Breast epithelium (tissue), 4 donors: ENCODE measurements at regions not wholly inside any gene's neighbourhood (a gene's known extent, or its start where the extent isn't known, plus 50 kb on each side); places are given as distances from the start of the nearest gene placed in this dataset.

Source experiments
- DNase-seq, 2 donors: peaks; one replicate each; pipeline ENCODE4 v3.0.0-alpha.2; 2019; ENCODE audit warnings: low spot score in 2 of 2
- H3K27ac ChIP-seq, 2 donors: fragments of 200-600 bp; sonication (generic) in 1 of 2; one replicate each; pipeline ENCODE4 v1.5.1; 2016 to 2019; ENCODE audit warnings: mild to moderate bottlenecking in 1 of 2
- H3K27me3 ChIP-seq, 2 donors: fragments of 200-600 bp; sonication (generic) in 1 of 2; one replicate each; pipeline versions ENCODE4 v1.5.1 to v1.6.0; 2017 to 2019; ENCODE audit warnings: control low read depth in 1 of 2, mild to moderate bottlenecking in 1 of 2
- H3K36me3 ChIP-seq: fragments of 200-600 bp; one replicate; pipeline ENCODE4 v1.5.1; 2019
- H3K4me1 ChIP-seq, 2 donors: fragments of 200-600 bp; sonication (generic); one replicate each; pipeline ENCODE4 v1.5.1; 2016 to 2019; ENCODE audit warnings: control low read depth in 1 of 2
- H3K4me3 ChIP-seq, 3 donors: fragments of 200-600 bp; sonication (generic); 1 replicate in 2 of 3; 2 replicates in 1 of 3; pipeline ENCODE4 v1.5.1; 2016 to 2019; ENCODE audit warnings: mild to moderate bottlenecking in 3 of 3, moderate library complexity in 2 of 3
- H3K9me3 ChIP-seq, 2 donors: fragments of 200-600 bp; sonication (generic) in 1 of 2; one replicate each; pipeline ENCODE4 v1.5.1; 2016 to 2019; ENCODE audit warnings: control low read depth in 1 of 2
- CTCF ChIP-seq, 3 donors: fragments of 450-650 bp; IDR thresholded peaks; one replicate each; pipeline ENCODE4 v1.5.1; 2016 to 2017; ENCODE audit warnings: antibody characterized with exemption in 3 of 3, mild to moderate bottlenecking in 3 of 3, moderate library complexity in 3 of 3
- POLR2A ChIP-seq: fragments of 450-650 bp; IDR thresholded peaks from one replicate; pipeline ENCODE4 v1.6.1; 2016; ENCODE audit warnings: antibody characterized with exemption, mild to moderate bottlenecking, moderate library complexity
- POLR2AphosphoS5 ChIP-seq, 3 donors: sonication (generic); formaldehyde crosslinking; IDR thresholded peaks; one replicate each; pipeline ENCODE4 v1.6.1; 2017; ENCODE audit warnings: antibody characterized with exemption in 3 of 3
- intact Hi-C: fragments of 100-400 bp; cut with DNase I; formaldehyde crosslinking; loops from one replicate; pipeline ENCODE4 v1.15.1; 2023; ENCODE audit warnings: low total_unique reads

- no peak for DNase-seq
- intact Hi-C loops, result no loop called here
Measured at GRCh38 chr11:81913793-81914192, 819.9 kb downstream of the FAM181B start.

GRCh38 chr11:81907996-81908395, 825.7 kb downstream of the FAM181B start:
- Histone ChIP-seq H3K27ac (no peak overlapping the region), H3K4me1 (no peaks in the 10 kb centered on the region), H3K4me3 (no peak overlapping the region), H3K27me3 (no peaks in the 10 kb centered on the region), H3K36me3 (no peaks in the 10 kb centered on the region), H3K9me3 (no peaks in the 10 kb centered on the region)
- TF ChIP-seq POLR2A (no peak), CTCF (IDR thresholded peaks at IDR 0.05) (no peak), POLR2AphosphoS5 (IDR thresholded peaks at IDR 0.05) (no peak)
- DNase-seq, result no peak
- intact Hi-C loops, result no loop called here

More at GRCh38 chr11:81913793-81914192, 819.9 kb downstream of the FAM181B start:
- TF ChIP-seq POLR2A, result no peak
- TF ChIP-seq POLR2AphosphoS5 (IDR thresholded peaks at IDR 0.05), result no peak
- TF ChIP-seq CTCF (IDR thresholded peaks at IDR 0.05), result no peak
- Histone ChIP-seq H3K27ac (no peak overlapping the region), H3K9me3 (no peaks in the 10 kb centered on the region), H3K4me3 (no peak overlapping the region), H3K36me3 (no peaks in the 10 kb centered on the region), H3K27me3 (no peaks in the 10 kb centered on the region), H3K4me1 (no peaks in the 10 kb centered on the region)

GRCh38 chr11:81899156-81899555, 834.5 kb downstream of the FAM181B start:
- no peaks in the 10 kb centered on the region for H3K36me3 ChIP-seq
- no peak overlapping the region for H3K4me3 ChIP-seq
- TF ChIP-seq POLR2A (no peak), POLR2AphosphoS5 (IDR thresholded peaks at IDR 0.05) (no peak), CTCF (IDR thresholded peaks at IDR 0.05) (no peak)
- no peaks in the 10 kb centered on the region for H3K27me3 ChIP-seq
- H3K27ac ChIP-seq, result no peak overlapping the region
- H3K9me3 ChIP-seq, result no peaks in the 10 kb centered on the region
- intact Hi-C loops, result no loop called here
- no peak for DNase-seq
- H3K4me1 ChIP-seq, result no peaks in the 10 kb centered on the region

GRCh38 chr11:81897639-81898038, 836.0 kb downstream of the FAM181B start:
- H3K9me3 ChIP-seq, result no peaks in the 10 kb centered on the region
- H3K27me3 ChIP-seq, result no peaks in the 10 kb centered on the region
- TF ChIP-seq POLR2A, result no peak
- TF ChIP-seq CTCF (IDR thresholded peaks at IDR 0.05), result no peak
- TF ChIP-seq POLR2AphosphoS5 (IDR thresholded peaks at IDR 0.05), result no peak
- H3K4me1 ChIP-seq, result no peaks in the 10 kb centered on the region
- no peaks in the 10 kb centered on the region for H3K36me3 ChIP-seq
- no peak for DNase-seq
- H3K27ac ChIP-seq, result no peak overlapping the region
- intact Hi-C loops, result no loop called here
- no peak overlapping the region for H3K4me3 ChIP-seq

GRCh38 chr11:81895258-81895657, 838.4 kb downstream of the FAM181B start:
- no peak for DNase-seq
- Histone ChIP-seq H3K4me1 (no peaks in the 10 kb centered on the region), H3K27me3 (no peaks in the 10 kb centered on the region), H3K36me3 (no peaks in the 10 kb centered on the region), H3K4me3 (no peak overlapping the region), H3K27ac (no peak overlapping the region), H3K9me3 (no peaks in the 10 kb centered on the region)
- no peak for TF ChIP-seq POLR2AphosphoS5 (IDR thresholded peaks at IDR 0.05)
- TF ChIP-seq POLR2A, result no peak
- no peak for TF ChIP-seq CTCF (IDR thresholded peaks at IDR 0.05)
- intact Hi-C loops, result no loop called here
